Glutamatergic neuron (in vitro differentiated cells): ENCODE measurements at regions not wholly inside any gene's neighbourhood (a gene's known extent, or its start where the extent isn't known, plus 50 kb on each side); places are given as distances from the start of the nearest gene placed in this dataset.

Source experiments
- DNase-seq: peaks from one replicate; pipeline ENCODE4 v3.0.0; 2022
- H3K27ac Mint-ChIP-seq: one replicate; pipeline ENCODE4 v1.8.0; 2020; ENCODE audit warnings: mild to moderate bottlenecking, mixed read lengths, inconsistent platforms; ENCODE audit not compliant: unreplicated experiment
- H3K27me3 Mint-ChIP-seq: one replicate; pipeline ENCODE4 v1.8.0; 2020; ENCODE audit warnings: mild to moderate bottlenecking, moderate library complexity, mixed read lengths, inconsistent platforms; ENCODE audit not compliant: unreplicated experiment
- H3K36me3 Mint-ChIP-seq: one replicate; pipeline ENCODE4 v1.8.0; 2020; ENCODE audit warnings: mild to moderate bottlenecking, mixed read lengths, inconsistent platforms; ENCODE audit not compliant: unreplicated experiment
- H3K4me1 Mint-ChIP-seq: one replicate; pipeline ENCODE4 v1.8.0; 2020; ENCODE audit warnings: mild to moderate bottlenecking, low read depth, mixed read lengths, inconsistent platforms; ENCODE audit not compliant: unreplicated experiment
- H3K4me3 Mint-ChIP-seq: one replicate; pipeline ENCODE4 v1.8.0; 2020; ENCODE audit warnings: mild to moderate bottlenecking, mixed read lengths, inconsistent platforms; ENCODE audit not compliant: unreplicated experiment
- H3K9me3 Mint-ChIP-seq: one replicate; pipeline ENCODE4 v1.8.0; 2020; ENCODE audit warnings: mild to moderate bottlenecking, moderate library complexity, mixed read lengths, inconsistent platforms; ENCODE audit not compliant: unreplicated experiment
- TF ChIP-seq, protein P1 (sequence below): fragments of 200-600 bp; sonication (generic); IDR thresholded peaks from one replicate; pipeline ENCODE4 v1.5.0; 2021; ENCODE audit not compliant: partially characterized antibody, unreplicated experiment

DNA sequence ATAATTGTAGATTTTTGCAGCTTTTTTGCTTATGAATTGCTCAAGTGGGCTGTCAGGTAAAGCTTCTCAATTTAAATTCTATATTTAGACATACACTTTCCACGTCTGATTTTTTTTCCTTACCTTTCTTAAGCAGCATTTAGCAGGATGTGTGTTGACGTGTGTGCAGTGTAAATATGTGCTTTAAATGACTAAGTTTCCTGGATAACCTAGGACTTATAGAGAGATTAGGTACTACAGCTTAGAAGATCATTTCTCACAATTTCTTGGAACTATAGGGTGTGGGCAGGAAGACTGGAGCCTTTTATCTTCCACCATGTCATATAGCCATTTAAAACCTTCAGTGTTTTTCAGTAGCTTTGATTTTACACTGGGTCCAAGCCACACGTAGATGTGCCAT lies 263.5 kb downstream of the NOVA1 start:
- Mint-ChIP-seq H3K27ac (no peak overlapping the region), H3K4me3 (no peak overlapping the region), H3K9me3 (no peaks in the 10 kb centered on the region), H3K27me3 (no peaks in the 10 kb centered on the region), H3K36me3 (no peaks in the 10 kb centered on the region), H3K4me1 (no peaks in the 10 kb centered on the region)
- no peak for DNase-seq
- TF ChIP-seq, protein P1, sequence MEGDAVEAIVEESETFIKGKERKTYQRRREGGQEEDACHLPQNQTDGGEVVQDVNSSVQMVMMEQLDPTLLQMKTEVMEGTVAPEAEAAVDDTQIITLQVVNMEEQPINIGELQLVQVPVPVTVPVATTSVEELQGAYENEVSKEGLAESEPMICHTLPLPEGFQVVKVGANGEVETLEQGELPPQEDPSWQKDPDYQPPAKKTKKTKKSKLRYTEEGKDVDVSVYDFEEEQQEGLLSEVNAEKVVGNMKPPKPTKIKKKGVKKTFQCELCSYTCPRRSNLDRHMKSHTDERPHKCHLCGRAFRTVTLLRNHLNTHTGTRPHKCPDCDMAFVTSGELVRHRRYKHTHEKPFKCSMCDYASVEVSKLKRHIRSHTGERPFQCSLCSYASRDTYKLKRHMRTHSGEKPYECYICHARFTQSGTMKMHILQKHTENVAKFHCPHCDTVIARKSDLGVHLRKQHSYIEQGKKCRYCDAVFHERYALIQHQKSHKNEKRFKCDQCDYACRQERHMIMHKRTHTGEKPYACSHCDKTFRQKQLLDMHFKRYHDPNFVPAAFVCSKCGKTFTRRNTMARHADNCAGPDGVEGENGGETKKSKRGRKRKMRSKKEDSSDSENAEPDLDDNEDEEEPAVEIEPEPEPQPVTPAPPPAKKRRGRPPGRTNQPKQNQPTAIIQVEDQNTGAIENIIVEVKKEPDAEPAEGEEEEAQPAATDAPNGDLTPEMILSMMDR = no peak

DNA sequence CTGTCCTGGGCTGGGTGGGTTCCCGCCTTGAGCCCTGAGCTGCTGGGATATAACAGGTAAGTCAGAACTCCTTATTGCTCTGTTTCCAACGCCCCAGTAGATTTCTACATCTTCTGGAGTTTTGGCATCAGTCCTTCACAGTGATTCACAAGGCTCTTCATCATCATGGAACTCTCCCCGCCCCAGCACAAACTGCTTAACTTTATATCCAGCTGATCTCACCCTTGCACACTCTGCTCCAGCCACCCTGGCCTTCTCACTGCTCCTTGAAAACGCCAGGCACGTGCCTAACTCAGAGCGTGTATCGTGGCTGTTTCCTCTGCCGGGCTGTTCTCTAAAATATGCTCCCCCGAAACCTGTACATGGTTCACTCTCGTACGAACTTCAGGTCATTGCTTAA lies 264.9 kb downstream of the NOVA1 start:
- Mint-ChIP-seq H3K27ac (no peak overlapping the region), H3K4me3 (no peak overlapping the region), H3K36me3 (no peaks in the 10 kb centered on the region), H3K4me1 (no peaks in the 10 kb centered on the region), H3K9me3 (no peaks in the 10 kb centered on the region), H3K27me3 (no peaks in the 10 kb centered on the region)
- no peak for DNase-seq
- TF ChIP-seq, protein P1 = no peak

DNA sequence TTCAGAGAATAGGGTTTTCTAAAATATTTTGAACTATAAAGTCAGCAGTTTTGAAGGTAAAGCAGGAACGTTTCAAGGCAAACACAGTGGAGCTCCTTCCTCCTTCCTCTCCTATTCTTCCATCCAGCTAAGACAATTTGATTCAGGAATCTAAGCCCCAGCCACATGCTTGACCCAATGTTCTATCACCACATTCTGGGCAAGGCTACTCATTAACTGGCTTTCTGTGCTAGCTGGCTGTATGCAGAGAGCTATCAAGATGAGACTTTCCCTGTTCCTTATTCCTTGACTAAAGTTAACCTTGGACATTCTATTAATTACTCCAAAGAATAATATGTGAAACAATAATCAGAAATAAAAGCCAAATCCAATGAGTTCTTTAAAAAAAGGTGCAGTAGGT lies 266.9 kb downstream of the NOVA1 start:
- H3K4me3 Mint-ChIP-seq = no peak overlapping the region
- H3K9me3 Mint-ChIP-seq = no peaks in the 10 kb centered on the region
- H3K36me3 Mint-ChIP-seq = no peaks in the 10 kb centered on the region

DNA sequence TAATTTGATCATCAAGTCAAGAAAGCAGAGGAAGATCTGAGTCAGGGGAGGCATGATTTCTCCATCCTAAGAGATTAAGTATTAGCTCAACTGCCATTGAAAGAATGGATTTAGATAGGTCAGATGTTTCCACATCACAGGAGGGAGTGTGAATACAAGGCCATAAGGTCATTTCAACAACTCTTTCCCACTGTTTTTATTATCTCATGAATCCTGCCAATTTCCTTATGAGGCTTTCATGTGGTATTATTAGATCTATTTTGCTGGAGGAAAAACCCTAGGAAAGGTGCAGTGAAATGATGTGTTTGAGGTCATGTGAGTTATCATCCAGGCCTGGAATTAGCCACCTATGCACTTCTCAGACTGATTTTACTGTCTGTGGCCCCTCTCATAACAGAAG lies 269.0 kb downstream of the NOVA1 start:
- H3K4me3 Mint-ChIP-seq = no peak overlapping the region
- H3K4me1 Mint-ChIP-seq = no peaks in the 10 kb centered on the region
- TF ChIP-seq, protein P1 = no peak
- H3K9me3 Mint-ChIP-seq = no peaks in the 10 kb centered on the region
- DNase-seq = no peak
- H3K27me3 Mint-ChIP-seq = no peaks in the 10 kb centered on the region
- no peak overlapping the region for H3K27ac Mint-ChIP-seq
- no peaks in the 10 kb centered on the region for H3K36me3 Mint-ChIP-seq

More for the DNA sequence above, 266.9 kb downstream of the NOVA1 start:
- no peaks in the 10 kb centered on the region for H3K4me1 Mint-ChIP-seq
- DNase-seq = no peak
- TF ChIP-seq, protein P1 = no peak
- H3K27me3 Mint-ChIP-seq = no peaks in the 10 kb centered on the region
- H3K27ac Mint-ChIP-seq = no peak overlapping the region

DNA sequence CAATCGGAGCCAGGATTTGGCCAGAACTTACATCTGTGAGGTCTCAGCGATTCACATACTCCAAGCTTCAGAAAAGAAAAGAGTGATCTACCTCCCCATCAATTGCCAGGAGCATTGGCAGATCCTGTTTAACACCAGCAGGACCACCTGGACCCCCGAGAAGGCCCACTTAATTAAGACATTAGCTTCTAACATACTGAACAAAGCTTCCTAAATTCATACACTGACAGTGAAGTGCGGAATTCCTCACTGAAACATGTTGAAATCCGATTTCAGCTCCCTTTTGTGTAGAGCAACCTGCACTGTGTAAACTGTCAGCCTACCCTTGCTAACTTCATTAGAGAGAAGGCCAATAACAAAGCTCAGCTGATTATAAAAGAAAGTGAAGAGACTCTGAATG lies 274.0 kb downstream of the NOVA1 start:
- DNase-seq = no peak
- Mint-ChIP-seq H3K27ac (no peak overlapping the region), H3K27me3 (no peaks in the 10 kb centered on the region), H3K36me3 (no peaks in the 10 kb centered on the region), H3K9me3 (no peaks in the 10 kb centered on the region), H3K4me3 (no peak overlapping the region), H3K4me1 (no peaks in the 10 kb centered on the region)
- TF ChIP-seq, protein P1 = no peak
